ENCODE measurements at regions not wholly inside any gene's neighbourhood (a gene's known extent, or its start where the extent isn't known, plus 50 kb on each side); places are given as distances from the start of the nearest gene placed in this dataset.

GRCh38 chr13:73991384-73991783 is 142.8 kb downstream of the KLF12 start:
- H3K4me1 ChIP-seq (ENCODE audit: control insufficient read depth, insufficient read depth, low read depth, low read length), result peaks cover 2% of the 10 kb centered on the region
- no peak overlapping the region for H2BK15ac ChIP-seq (ENCODE audit: low read depth, poor library complexity, severe bottlenecking)
- H3K36me3 ChIP-seq (ENCODE audit: control insufficient read depth in 1 of 2, insufficient read depth in 2 of 2, low read depth in 1 of 2, low read length in 2 of 2), result peaks cover 4 to 24% of the 10 kb centered on the region in 2 experiments
- no peak overlapping the region for H3K4me3 ChIP-seq (ENCODE audit: insufficient read depth in 1 of 2, low read depth in 1 of 2, low read length in 2 of 2)
- H3K79me1 ChIP-seq (replicated peaks; ENCODE audit: low read length, poor library complexity, severe bottlenecking), result peaks cover 29% of the 10 kb centered on the region
- no peak overlapping the region for H4K91ac ChIP-seq (ENCODE audit: low read length)
- H3K9me3 ChIP-seq (ENCODE audit: control insufficient read depth, low read length), result no peaks in the 10 kb centered on the region
- no peak overlapping the region for H2AK5ac ChIP-seq (ENCODE audit: low read length, severe bottlenecking)
- no peak overlapping the region for H2BK12ac ChIP-seq (ENCODE audit: low read length in 2 of 2)
- no peaks in the 10 kb centered on the region for H3K27me3 ChIP-seq (ENCODE audit: control insufficient read depth in 1 of 2, insufficient read depth in 1 of 2, low read length in 2 of 2)
- no peak for DNase-seq
- no peak overlapping the region for H3K18ac ChIP-seq (ENCODE audit: low read depth in 1 of 2, low read length in 2 of 2)
- no peak overlapping the region for H3K14ac ChIP-seq (ENCODE audit: low read length in 2 of 2)
- no peak overlapping the region for H2BK5ac ChIP-seq (ENCODE audit: low read depth, low read length, poor library complexity, severe bottlenecking)
- H3K9ac ChIP-seq (ENCODE audit: low read length), result no peak overlapping the region
- no peak overlapping the region for H2BK120ac ChIP-seq (ENCODE audit: low read depth, low read length)
- 100% methylated on average over 1 of the region's 1 CpG for WGBS
- no peak overlapping the region for H3K27ac ChIP-seq (ENCODE audit: low read length, poor library complexity, severe bottlenecking)
- H3K23ac ChIP-seq (ENCODE audit: low read length in 2 of 2), result no peak overlapping the region
- H3K4ac ChIP-seq (ENCODE audit: low read depth in 1 of 2, low read length in 2 of 2), result no peak overlapping the region
- no peak overlapping the region for H2AFZ ChIP-seq (ENCODE audit: low read depth, low read length)
- no peak overlapping the region for H3K4me2 ChIP-seq (ENCODE audit: low read length, poor library complexity, severe bottlenecking)
- no peak overlapping the region for H4K8ac ChIP-seq (ENCODE audit: low read length)

GRCh38 chr13:73989244-73989843 is 144.9 kb downstream of the KLF12 start:
- no peak for DNase-seq
- H2AFZ ChIP-seq (ENCODE audit: low read depth, low read length), result no peak overlapping the region
- H2BK15ac ChIP-seq (ENCODE audit: low read depth, poor library complexity, severe bottlenecking), result no peak overlapping the region
- peak overlapping the region in 1 of 2 experiments; percentile 75 for H3K14ac ChIP-seq (ENCODE audit: low read length in 2 of 2)
- peak overlapping the region; percentile 51 to 63 for H2BK12ac ChIP-seq (ENCODE audit: low read length in 2 of 2)
- peaks cover 2% of the 10 kb centered on the region for H3K4me1 ChIP-seq (ENCODE audit: control insufficient read depth, insufficient read depth, low read depth, low read length)
- H3K9me3 ChIP-seq (ENCODE audit: control insufficient read depth, low read length), result no peaks in the 10 kb centered on the region
- no peaks in the 10 kb centered on the region for H3K27me3 ChIP-seq (ENCODE audit: control insufficient read depth in 1 of 2, insufficient read depth in 1 of 2, low read length in 2 of 2)
- H3K9ac ChIP-seq (ENCODE audit: low read length), result no peak overlapping the region
- no peak overlapping the region for H2BK120ac ChIP-seq (ENCODE audit: low read depth, low read length)
- no peak overlapping the region for H3K4ac ChIP-seq (ENCODE audit: low read depth in 1 of 2, low read length in 2 of 2)
- no peak overlapping the region for H3K27ac ChIP-seq (ENCODE audit: low read length, poor library complexity, severe bottlenecking)
- H3K23ac ChIP-seq (ENCODE audit: low read length in 2 of 2), result no peak overlapping the region
- H2AK5ac ChIP-seq (ENCODE audit: low read length, severe bottlenecking), result no peak overlapping the region
- peaks cover 11 to 34% of the 10 kb centered on the region in 2 experiments for H3K36me3 ChIP-seq (ENCODE audit: control insufficient read depth in 1 of 2, insufficient read depth in 2 of 2, low read depth in 1 of 2, low read length in 2 of 2)
- H2BK5ac ChIP-seq (ENCODE audit: low read depth, low read length, poor library complexity, severe bottlenecking), result no peak overlapping the region
- H3K4me2 ChIP-seq (ENCODE audit: low read length, poor library complexity, severe bottlenecking), result no peak overlapping the region
- no peak overlapping the region for H4K8ac ChIP-seq (ENCODE audit: low read length)
- 86% methylated on average over 4 of the region's 4 CpGs for WGBS
- H3K18ac ChIP-seq (ENCODE audit: low read depth in 1 of 2, low read length in 2 of 2), result no peak overlapping the region
- no peak overlapping the region for H4K91ac ChIP-seq (ENCODE audit: low read length)
- H3K4me3 ChIP-seq (ENCODE audit: insufficient read depth in 1 of 2, low read depth in 1 of 2, low read length in 2 of 2), result no peak overlapping the region
- H3K79me1 ChIP-seq (replicated peaks; ENCODE audit: low read length, poor library complexity, severe bottlenecking), result peaks cover 33% of the 10 kb centered on the region

GRCh38 chr13:73988461-73988860 is 145.7 kb downstream of the KLF12 start:
- Histone ChIP-seq H2BK15ac (ENCODE audit: low read depth, poor library complexity, severe bottlenecking) (no peak overlapping the region), H4K91ac (ENCODE audit: low read length) (no peak overlapping the region), H3K4me2 (ENCODE audit: low read length, poor library complexity, severe bottlenecking) (no peak overlapping the region), H3K4me1 (ENCODE audit: control insufficient read depth, insufficient read depth, low read depth, low read length) (peaks cover 2% of the 10 kb centered on the region), H3K27me3 (ENCODE audit: control insufficient read depth in 1 of 2, insufficient read depth in 1 of 2, low read length in 2 of 2) (no peaks in the 10 kb centered on the region), H2BK5ac (ENCODE audit: low read depth, low read length, poor library complexity, severe bottlenecking) (no peak overlapping the region), H3K79me1 (replicated peaks; ENCODE audit: low read length, poor library complexity, severe bottlenecking) (peaks cover 40% of the 10 kb centered on the region), H2AFZ (ENCODE audit: low read depth, low read length) (no peak overlapping the region), H3K23ac (ENCODE audit: low read length in 2 of 2) (no peak overlapping the region), H3K14ac (ENCODE audit: low read length in 2 of 2) (no peak overlapping the region), H3K27ac (ENCODE audit: low read length, poor library complexity, severe bottlenecking) (no peak overlapping the region), H2BK120ac (ENCODE audit: low read depth, low read length) (no peak overlapping the region), H3K18ac (ENCODE audit: low read depth in 1 of 2, low read length in 2 of 2) (no peak overlapping the region), H2BK12ac (ENCODE audit: low read length in 2 of 2) (no peak overlapping the region), H3K4me3 (ENCODE audit: insufficient read depth in 1 of 2, low read depth in 1 of 2, low read length in 2 of 2) (no peak overlapping the region), H4K8ac (ENCODE audit: low read length) (no peak overlapping the region), H3K36me3 (ENCODE audit: control insufficient read depth in 1 of 2, insufficient read depth in 2 of 2, low read depth in 1 of 2, low read length in 2 of 2) (peaks cover 14 to 33% of the 10 kb centered on the region in 2 experiments), H3K9me3 (ENCODE audit: control insufficient read depth, low read length) (no peaks in the 10 kb centered on the region), H3K9ac (ENCODE audit: low read length) (no peak overlapping the region), H2AK5ac (ENCODE audit: low read length, severe bottlenecking) (no peak overlapping the region), H3K4ac (ENCODE audit: low read depth in 1 of 2, low read length in 2 of 2) (no peak overlapping the region)
- 100% methylated on average over 1 of the region's 1 CpG for WGBS
- no peak for DNase-seq

- H3K14ac ChIP-seq (ENCODE audit: low read length in 2 of 2), result no peak overlapping the region
- H2BK120ac ChIP-seq (ENCODE audit: low read depth, low read length), result no peak overlapping the region
- no peak overlapping the region for H3K9ac ChIP-seq (ENCODE audit: low read length)
- H3K4me1 ChIP-seq (ENCODE audit: control insufficient read depth, insufficient read depth, low read depth, low read length), result peaks cover 2% of the 10 kb centered on the region
- no peaks in the 10 kb centered on the region for H3K27me3 ChIP-seq (ENCODE audit: control insufficient read depth in 1 of 2, insufficient read depth in 1 of 2, low read length in 2 of 2)
- no peak overlapping the region for H2AK5ac ChIP-seq (ENCODE audit: low read length, severe bottlenecking)
- no peak overlapping the region for H2BK12ac ChIP-seq (ENCODE audit: low read length in 2 of 2)
- no peak overlapping the region for H3K4me3 ChIP-seq (ENCODE audit: insufficient read depth in 1 of 2, low read depth in 1 of 2, low read length in 2 of 2)
- H4K91ac ChIP-seq (ENCODE audit: low read length), result no peak overlapping the region
- H3K4me2 ChIP-seq (ENCODE audit: low read length, poor library complexity, severe bottlenecking), result no peak overlapping the region
- H2BK15ac ChIP-seq (ENCODE audit: low read depth, poor library complexity, severe bottlenecking), result no peak overlapping the region
- DNase-seq, result no peak
- peaks cover 43% of the 10 kb centered on the region for H3K79me1 ChIP-seq (replicated peaks; ENCODE audit: low read length, poor library complexity, severe bottlenecking)
- H3K9me3 ChIP-seq (ENCODE audit: control insufficient read depth, low read length), result no peaks in the 10 kb centered on the region
- peaks cover 10 to 27% of the 10 kb centered on the region in 2 experiments for H3K36me3 ChIP-seq (ENCODE audit: control insufficient read depth in 1 of 2, insufficient read depth in 2 of 2, low read depth in 1 of 2, low read length in 2 of 2)
- H2AFZ ChIP-seq (ENCODE audit: low read depth, low read length), result no peak overlapping the region
- no peak overlapping the region for H3K27ac ChIP-seq (ENCODE audit: low read length, poor library complexity, severe bottlenecking)
- H2BK5ac ChIP-seq (ENCODE audit: low read depth, low read length, poor library complexity, severe bottlenecking), result no peak overlapping the region
- H4K8ac ChIP-seq (ENCODE audit: low read length), result no peak overlapping the region
- H3K23ac ChIP-seq (ENCODE audit: low read length in 2 of 2), result no peak overlapping the region
- no peak overlapping the region for H3K4ac ChIP-seq (ENCODE audit: low read depth in 1 of 2, low read length in 2 of 2)
- 92% methylated on average over 1 of the region's 1 CpG for WGBS
- no peak overlapping the region for H3K18ac ChIP-seq (ENCODE audit: low read depth in 1 of 2, low read length in 2 of 2)
Measured at GRCh38 chr13:73987618-73988017, 146.6 kb downstream of the KLF12 start.

All from mesenchymal stem cell (in vitro differentiated cells and primary cell).